GM18519 (cell line): ENCODE measurements at regions not wholly inside any gene's neighbourhood (a gene's known extent, or its start where the extent isn't known, plus 50 kb on each side); places are given as distances from the start of the nearest gene placed in this dataset.

ENCODE experiments used
- ATAC-seq: cut with Tn5 transposase; IDR thresholded peaks from one replicate; pipeline ENCODE4 v1.9.1; 2021; ENCODE audit warnings: mild to moderate bottlenecking, moderate library complexity; ENCODE audit not compliant: unreplicated experiment, low FRiP score

GRCh38 chr2:198852248-198852647 lies 605.5 kb downstream of the SATB2 start:
- no peak for ATAC-seq

GRCh38 chr2:198825534-198825933 lies 632.2 kb downstream of the SATB2 start:
- no peak for ATAC-seq

GRCh38 chr2:198817536-198817935 lies 640.2 kb downstream of the SATB2 start:
- no peak for ATAC-seq

GRCh38 chr2:198815626-198816025 lies 642.1 kb downstream of the SATB2 start:
- no peak for ATAC-seq

- no peak for ATAC-seq
These were observed 646.5 kb downstream of the SATB2 start for GRCh38 chr2:198811198-198811597.

- no peak for ATAC-seq
These were observed 647.8 kb downstream of the SATB2 start for GRCh38 chr2:198809976-198810375.

- ATAC-seq = no peak
These were observed 650.6 kb downstream of the SATB2 start for GRCh38 chr2:198807131-198807530.

DNA sequence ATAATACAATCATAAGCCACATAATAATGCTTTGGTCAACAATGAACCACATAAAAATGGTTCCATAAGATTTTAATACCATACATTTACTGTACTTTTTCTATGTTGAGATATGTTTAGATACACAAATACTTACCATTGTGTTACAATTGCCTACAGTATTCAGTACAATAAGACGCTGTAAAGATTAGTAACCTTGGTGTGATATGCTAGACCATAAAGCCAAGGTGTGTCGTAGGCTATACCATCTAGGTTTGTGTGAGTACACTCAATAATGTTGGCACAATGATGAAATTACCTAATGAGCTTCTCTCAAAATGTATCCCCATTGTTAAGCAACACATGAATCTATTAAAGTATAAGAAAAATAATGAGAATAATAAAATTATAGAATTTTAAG lies 662.3 kb downstream of the SATB2 start:
- no peak for ATAC-seq

DNA sequence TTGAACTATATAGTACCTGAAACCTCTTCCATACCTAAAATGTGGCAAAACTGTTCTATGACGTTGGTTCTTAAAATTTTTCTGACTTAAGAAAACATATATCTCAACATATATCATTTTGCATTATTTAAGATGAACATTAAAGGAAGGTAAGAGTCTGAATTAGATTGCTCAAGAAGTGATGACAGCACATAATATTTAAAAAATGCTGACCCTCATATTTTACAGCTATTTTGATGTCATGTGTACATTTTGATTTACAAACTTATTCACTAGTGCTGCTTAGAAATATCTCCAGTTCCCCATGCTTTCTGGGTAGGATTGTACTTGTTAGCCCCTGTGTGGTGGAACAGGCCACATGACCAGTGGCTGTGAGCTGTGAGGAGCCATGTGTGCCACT lies 666.1 kb downstream of the SATB2 start:
- ATAC-seq = no peak

DNA sequence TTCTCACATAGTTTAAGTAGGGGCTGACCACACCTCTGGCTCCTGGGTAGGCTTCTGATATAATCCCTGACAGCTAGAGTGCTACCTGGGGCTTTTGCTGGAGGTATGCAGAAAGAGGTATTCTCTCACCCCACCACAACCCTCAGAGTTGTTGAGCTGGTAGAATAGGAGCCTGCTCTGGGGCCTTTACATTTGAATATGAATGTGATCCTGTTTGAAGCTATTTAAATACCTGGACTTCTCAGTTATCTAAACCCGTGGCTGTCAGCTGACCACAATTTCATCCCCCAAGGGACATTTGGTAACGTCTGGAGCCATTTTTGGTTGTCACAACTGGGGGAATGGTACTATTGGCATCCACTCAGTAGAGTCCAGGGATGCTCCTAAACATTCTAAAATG lies 669.1 kb downstream of the SATB2 start:
- ATAC-seq = no peak

DNA sequence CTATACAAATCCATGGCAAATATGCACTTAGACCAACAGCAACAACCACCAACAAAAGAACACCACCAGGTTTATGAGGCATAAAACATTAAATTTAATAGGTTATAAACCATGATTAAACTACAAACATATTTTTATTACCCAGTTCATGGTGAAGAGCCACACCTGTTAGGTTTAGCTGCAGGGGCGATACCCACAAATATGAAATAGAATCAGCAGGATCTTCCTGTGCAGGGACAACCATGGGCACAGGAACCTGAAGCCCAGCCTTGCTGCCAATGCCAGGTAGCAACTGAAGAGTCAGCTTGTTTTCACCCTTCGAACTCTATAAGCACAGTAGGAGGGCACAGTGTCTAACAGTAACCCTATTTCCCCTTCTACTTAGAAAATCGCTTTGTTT lies 675.0 kb downstream of the SATB2 start:
- ATAC-seq = no peak

GRCh38 chr2:198776616-198777406 lies 680.9 kb downstream of the SATB2 start:
- ATAC-seq = no peak

GRCh38 chr2:198775737-198776136 lies 682.0 kb downstream of the SATB2 start:
- ATAC-seq = no peak

DNA sequence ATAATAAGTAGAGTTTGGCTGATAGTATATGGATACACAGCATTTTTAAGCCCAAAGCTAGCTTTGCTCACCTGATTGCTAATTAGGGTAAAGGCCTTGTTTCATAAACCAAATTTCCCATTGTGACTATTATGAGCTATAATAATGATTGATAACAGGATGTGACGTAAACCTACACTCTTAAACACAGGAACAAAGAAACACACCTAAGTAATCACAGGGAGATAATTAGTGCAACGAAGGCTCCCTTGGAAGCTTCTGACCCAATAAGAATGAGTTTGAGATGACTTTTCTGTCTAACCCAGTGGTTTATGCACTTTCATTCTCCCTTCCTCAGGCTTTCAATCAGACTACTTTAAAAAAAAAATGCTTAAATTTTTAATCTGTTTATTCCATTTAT lies 683.2 kb downstream of the SATB2 start:
- ATAC-seq = no peak

GRCh38 chr2:198767694-198768093 lies 690.0 kb downstream of the SATB2 start:
- ATAC-seq = no peak

DNA sequence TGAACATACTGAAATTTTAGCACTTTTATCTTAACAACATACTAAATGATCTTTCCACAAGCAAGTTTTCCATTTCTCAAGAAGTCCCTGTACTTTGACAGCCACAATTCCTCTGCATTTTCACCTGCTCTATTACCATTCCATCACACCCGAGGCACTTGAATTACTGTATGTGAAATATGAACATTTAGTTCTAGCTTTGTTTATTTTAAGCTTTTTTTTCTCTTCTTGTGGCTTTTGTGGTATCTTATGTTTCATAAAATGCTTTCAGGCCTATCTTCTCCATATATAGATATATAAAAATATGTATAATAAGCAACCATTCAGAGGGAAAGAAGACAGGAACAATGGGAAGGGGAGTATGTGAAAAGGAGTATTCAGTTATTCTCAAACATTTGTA lies 693.9 kb downstream of the SATB2 start:
- no peak for ATAC-seq

- no peak for ATAC-seq
These were observed 695.3 kb downstream of the SATB2 start for GRCh38 chr2:198762441-198762840.

DNA sequence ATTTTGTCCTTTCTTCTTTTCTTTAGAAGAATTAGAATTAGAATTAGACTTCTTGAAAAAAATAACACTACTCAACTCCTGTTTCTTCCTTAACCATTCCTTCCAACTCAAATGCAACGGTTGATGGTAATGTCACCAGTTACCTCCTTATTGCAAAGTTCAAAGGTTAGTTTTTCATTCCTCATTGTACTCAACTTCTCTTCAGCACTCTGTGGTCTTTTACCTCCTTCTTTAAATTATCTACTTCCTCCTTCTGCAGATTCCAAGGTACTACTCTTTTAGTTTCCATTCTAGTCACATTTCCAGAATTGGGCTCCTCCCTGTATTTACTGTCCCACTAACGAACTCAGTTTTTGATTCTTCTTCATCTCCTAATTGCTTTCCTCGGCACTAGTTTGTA lies 700.7 kb downstream of the SATB2 start:
- ATAC-seq = no peak

GRCh38 chr2:198756166-198756565 lies 701.6 kb downstream of the SATB2 start:
- ATAC-seq = no peak

GRCh38 chr2:198753101-198753500 lies 704.6 kb downstream of the SATB2 start:
- no peak for ATAC-seq

GRCh38 chr2:198749364-198749763 lies 708.4 kb downstream of the SATB2 start:
- no peak for ATAC-seq

DNA sequence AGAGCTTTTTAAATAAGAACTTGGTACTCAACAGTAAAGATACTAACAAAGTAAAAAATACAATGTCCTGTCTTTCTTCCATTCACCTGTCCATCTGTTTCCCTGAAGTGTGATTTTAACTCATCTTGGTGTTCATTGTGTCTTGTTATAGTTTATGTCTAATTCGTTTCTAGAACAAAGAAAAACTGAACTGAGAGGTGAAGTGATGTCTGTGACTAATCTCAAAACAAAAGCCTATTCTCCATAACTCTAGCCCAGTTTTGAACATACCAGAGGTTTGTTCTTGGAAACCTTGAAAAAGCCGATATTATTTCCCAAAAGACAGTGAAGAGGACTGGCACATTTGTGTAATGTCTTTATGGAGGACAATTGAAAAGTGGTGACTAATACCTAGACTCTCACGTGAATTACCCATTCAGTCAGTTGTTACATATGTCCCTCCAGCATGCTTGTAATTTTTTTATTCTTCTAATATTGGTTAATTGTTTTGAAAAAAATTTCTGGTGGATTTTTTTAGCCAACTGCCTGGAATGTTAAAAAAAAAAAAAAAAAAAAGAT lies 725.8 kb downstream of the SATB2 start:
- no peak for ATAC-seq
